NCI-H774 (cell line): ENCODE measurements at regions not wholly inside any gene's neighbourhood (a gene's known extent, or its start where the extent isn't known, plus 50 kb on each side); places are given as distances from the start of the nearest gene placed in this dataset.
"Not testable (repeated sequence)": the region's sequence is repeated elsewhere in the genome, so short reads cannot be mapped to it uniquely, and the experiment has no call there.

Source experiments
- DNase-seq: peaks from one replicate; lab custom pipeline; 2025; lab: John Stamatoyannopoulos, UW

GRCh38 chr17:12195418-12195817, 174.7 kb downstream of the MAP2K4 start:
- no peak for DNase-seq

DNA sequence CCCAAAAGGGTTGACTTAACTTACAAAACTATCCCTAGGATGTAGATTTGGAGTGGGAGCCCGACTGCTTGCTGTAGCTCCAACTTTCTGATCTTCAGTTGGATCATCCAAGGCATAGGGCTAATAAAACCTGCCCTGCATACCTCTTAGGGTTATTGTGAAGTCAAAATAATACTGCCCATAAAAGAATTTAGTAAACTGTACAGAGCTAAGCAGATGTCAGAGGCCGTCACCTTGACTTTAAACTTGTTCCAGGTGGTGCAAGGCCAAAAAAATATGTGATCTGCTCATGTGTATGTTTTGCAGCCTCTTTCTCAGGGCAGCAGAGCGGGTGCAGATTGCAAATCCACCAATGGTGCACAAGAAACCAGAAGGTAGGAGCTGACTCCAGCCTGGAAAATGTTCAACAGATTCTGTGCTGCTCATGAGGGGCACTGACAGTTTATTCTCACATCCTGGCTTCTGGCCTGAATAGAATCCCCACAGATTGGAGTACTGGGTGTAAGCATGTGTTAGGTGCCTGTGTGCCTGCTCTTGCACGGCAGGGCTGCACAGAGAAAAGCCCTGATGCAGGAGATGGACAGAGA, 180.7 kb downstream of the MAP2K4 start:
- DNase-seq: no peak

DNA sequence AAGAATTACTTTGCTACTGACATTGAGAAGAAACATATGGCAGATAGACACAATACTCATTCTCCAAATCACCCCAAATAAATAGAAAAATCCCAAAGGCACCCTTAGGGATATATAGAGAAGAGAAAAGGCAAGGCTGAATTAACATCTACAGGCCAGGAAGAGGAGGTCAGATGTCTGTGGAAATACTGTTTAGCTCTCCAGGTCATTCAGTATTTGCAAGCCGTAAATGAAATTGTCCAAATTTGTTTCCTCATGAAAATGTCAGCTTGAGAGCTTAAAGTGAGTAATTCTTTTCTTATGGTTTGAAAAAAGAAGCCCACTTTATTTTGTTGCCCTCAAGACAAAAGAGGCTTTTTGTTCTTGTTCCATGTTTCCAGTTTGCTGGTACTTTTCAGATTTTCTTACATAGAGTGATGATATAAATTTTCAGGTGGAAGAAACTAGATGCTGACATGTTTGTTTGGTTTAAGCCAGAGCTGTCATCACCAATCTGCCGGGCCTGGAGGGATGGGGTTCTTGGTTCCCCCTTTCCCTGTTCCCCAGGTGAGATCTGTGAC, 189.0 kb downstream of the MAP2K4 start:
- DNase-seq: no peak

DNA sequence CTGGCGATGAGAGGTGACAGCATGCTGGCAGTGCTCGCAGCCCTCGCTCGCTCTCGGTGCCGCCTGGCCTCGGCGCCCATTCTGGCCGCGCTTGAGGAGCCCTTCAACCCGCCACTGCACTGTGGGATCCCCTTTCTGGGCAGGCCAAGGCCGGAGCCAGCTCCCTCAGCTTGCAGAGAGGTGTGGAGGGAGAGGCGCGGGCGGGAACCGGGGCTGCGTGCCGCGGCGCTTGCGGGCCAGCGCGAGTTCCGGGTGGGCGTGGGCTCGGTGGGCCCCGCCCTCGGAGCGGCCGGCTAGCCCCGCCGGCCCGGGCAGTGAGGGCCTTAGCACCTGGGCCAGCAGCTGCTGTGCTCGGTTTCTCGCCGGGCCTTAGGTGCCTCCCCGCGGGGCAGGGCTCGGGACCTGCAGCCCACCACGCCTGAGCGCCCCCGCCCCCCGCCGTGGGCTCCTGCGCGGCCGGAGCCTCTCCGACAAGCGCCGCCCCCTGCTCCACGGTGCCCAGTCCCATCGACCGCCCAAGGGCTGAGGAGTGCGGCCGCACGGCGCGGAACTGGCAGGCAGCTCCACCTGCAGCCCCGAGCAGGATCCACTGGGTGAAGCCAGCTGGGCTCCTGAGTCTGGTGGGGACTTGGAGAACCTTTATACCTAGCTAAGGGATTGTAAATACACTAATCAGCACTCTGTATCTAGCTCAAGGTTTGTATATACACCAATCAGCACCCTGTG, 200.2 kb downstream of the MAP2K4 start:
- not testable (repeated sequence) for DNase-seq

DNA sequence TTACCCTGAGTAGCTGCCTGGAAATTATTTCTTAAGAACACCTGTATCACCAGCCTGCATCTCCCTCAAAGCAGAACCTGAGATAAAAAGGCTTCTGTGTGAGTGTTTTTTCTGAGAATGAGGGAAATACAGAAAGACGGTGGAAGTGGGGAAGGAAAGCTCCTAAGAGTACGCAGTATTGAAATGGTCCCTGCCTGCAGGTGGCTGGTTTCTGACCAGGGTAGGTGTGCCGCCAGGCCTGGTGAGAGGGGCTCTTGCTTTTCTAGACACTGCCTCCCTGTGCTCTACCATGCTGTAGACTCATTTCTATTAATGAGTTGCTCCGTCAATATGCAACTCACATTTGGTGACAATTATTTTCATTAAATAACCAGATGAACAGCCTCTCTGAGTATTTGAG, 201.7 kb downstream of the MAP2K4 start:
- DNase-seq: no peak

DNA sequence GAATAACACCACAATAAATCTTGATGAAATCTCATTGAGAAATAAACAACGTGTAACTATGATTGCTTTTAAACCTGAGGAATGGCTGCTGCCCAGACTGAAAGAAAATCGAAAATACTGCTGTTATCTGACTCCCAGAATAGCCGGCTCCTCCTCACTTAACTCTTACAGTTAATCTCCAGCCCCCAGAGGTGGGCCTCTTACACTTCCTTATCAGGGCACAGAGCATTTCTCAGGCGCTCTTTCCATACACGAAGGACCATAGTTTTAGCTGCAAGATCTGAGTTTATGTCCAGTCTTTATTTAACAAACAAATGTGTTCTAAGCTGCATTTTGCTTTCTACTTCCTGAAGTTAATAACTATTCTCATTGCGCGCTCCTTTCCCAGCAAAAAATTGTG, 206.9 kb downstream of the MAP2K4 start:
- DNase-seq: no peak

GRCh38 chr17:12229335-12229734, 208.7 kb downstream of the MAP2K4 start:
- no peak for DNase-seq

GRCh38 chr17:12230481-12231354, 210.0 kb downstream of the MAP2K4 start:
- no peak for DNase-seq

DNA sequence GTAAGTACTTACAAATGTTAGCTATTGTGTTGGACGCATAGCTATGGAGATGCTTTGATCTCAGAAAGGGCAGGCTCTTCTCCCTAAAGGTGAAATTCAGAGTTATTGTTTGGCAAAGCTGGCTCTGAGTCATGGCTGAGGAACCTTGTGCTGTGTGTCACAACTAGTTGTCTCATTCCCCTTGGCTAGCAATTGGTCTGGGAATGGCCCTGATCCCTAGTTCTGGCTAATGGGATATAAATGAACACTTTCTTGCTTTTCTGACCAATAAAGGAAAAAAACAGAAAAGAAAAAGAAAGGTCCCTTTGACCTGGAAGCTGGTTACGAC, 210.6 kb downstream of the MAP2K4 start:
- no peak for DNase-seq

GRCh38 chr17:12239021-12239420, 218.3 kb downstream of the MAP2K4 start:
- DNase-seq: not testable (repeated sequence)

GRCh38 chr17:12242345-12242954, 221.8 kb downstream of the MAP2K4 start:
- DNase-seq: no peak

GRCh38 chr17:12247761-12248160, 227.1 kb downstream of the MAP2K4 start:
- no peak for DNase-seq

DNA sequence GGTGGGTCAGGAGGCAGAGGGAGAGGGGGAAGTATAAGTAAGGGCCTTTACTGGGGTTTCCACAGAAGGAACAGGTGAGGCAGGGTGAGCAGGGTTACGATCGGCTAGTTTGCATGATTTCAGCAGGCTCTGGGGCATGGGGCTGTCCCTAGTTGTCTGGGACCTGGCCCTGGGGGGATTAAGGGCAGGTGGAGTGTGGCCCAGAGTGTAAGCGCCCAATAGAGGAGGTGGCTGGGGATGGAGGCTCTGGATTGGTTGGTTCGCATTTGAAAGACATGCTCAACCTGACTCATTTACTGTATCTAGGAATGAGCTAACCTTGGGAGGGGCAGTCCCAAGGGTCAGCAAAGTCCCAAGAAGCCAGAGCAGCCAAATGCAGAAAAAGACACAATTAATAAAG, 230.3 kb downstream of the MAP2K4 start:
- DNase-seq: no peak

DNA sequence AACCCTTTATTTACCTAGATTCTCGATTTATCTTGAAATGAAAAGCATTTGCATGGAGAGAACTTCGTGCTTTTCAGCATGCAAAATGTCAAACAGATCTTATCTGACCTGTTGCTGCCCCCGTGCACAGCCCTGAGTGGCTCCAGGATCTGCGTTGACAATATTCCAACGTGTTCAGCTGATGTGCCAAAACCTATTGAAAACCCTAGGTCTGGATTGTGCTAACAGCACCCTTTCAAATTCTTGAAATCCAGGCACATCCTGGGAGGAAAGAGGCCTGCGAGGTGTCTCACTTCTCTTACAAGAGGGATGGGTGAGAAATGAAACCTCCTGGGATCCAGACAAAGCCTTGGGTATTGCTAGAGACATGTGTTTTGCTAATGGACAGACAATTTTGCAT, 231.8 kb downstream of the MAP2K4 start:
- DNase-seq: no peak

- no peak for DNase-seq
Measured at GRCh38 chr17:12254460-12254859, 233.8 kb downstream of the MAP2K4 start.

DNA sequence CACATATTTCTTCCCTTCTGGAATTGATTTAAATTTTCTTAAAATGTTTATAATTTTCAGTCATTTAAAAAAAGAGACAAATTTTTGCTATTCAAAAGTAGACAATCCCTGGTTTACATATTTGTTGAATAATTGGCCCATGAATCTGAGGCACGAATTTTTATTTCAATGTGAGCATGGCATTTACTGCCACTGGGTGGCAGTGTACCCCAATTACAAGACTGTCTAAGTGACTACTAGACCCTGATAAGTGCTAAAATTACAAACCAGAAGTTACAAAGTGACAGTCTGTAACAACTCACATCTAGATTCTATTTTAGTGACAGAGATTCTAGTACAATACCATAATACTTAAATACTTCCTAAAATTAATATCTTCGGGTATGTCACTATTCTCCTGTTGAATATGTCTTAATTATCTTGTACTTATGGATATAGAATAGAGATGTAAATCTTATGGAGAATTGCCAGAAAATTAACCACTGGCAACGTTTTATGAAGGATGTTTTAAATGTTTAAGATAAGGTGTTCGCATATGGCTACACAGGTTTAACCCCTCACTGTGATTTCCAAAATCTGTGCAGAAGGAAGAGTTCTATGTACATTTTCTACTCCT, 235.8 kb downstream of the MAP2K4 start:
- DNase-seq: no peak

- no peak for DNase-seq
Measured at GRCh38 chr17:12257176-12257575, 236.5 kb downstream of the MAP2K4 start.

DNA sequence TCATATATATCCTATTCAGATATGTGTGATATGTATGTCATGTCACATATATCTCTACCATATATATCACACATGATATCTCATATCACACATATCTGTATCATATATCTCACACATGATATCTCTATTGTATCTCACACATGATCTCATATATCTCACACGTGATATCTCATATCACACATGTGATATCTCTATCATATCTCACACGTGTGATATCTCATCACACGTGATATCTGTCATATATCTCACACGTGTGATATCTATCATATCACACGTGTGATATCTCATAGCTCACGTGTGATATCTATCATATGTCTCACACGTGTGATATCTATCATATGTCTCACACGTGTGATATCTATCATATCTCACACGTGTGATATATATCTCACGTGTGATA, 240.7 kb downstream of the MAP2K4 start:
- no peak for DNase-seq

- DNase-seq: no peak
Measured at GRCh38 chr17:12269751-12270150, 249.1 kb downstream of the MAP2K4 start.

GRCh38 chr17:12277827-12278226, 257.1 kb downstream of the MAP2K4 start:
- no peak for DNase-seq

- no peak for DNase-seq
Measured at GRCh38 chr17:12282056-12282455, 261.4 kb downstream of the MAP2K4 start.

GRCh38 chr17:12287953-12288352, 267.3 kb downstream of the MAP2K4 start:
- no peak for DNase-seq
